ENCODE measurements at regions not wholly inside any gene's neighbourhood (a gene's known extent, or its start where the extent isn't known, plus 50 kb on each side); places are given as distances from the start of the nearest gene placed in this dataset.

- DNase-seq (ENCODE audit: insufficient read length, low spot score) = no peak
- TF ChIP-seq SPI1 (IDR thresholded peaks at IDR 0.05; ENCODE audit: low read depth, low read length) = no peak
- no peak for TF ChIP-seq POLR2A (IDR thresholded peaks at IDR 0.05; ENCODE audit: low read depth, low read length)
- TF ChIP-seq TAF1 (IDR thresholded peaks at IDR 0.05; ENCODE audit: low read depth, low read length) = no peak
- no peak for TF ChIP-seq POLR2AphosphoS5 (IDR thresholded peaks at IDR 0.05; ENCODE audit: low read depth, low read length)
- no peak for TF ChIP-seq POU2F2 (IDR thresholded peaks at IDR 0.05; ENCODE audit: low read depth, low read length)
- no peak for FAIRE-seq
These were observed 191.4 kb downstream of the THBS2 start for GRCh38 chr6:169062272-169062671.

DNA sequence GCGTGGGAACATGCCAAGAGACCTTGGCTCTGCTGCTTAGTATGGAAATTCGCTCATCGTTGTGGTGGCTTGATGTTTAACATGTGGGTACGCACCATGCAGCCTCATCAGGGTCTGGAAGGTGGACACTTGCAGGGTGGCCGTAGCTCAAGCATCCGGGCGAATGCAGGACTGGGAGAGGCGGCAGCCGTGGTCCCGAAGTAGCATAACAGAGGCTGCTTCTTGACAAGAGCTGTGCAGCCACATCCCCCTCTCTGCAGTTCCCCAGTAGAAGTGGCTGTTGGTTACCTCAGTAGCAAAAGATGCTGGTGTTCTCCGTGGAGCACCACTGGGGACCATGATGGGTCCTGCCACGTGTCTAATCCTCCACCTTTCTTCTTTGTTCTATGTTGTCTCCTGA, 195.0 kb downstream of the THBS2 start:
- no peak for DNase-seq (ENCODE audit: insufficient read length, low spot score)
- FAIRE-seq = no peak
- TF ChIP-seq POLR2A (IDR thresholded peaks at IDR 0.05; ENCODE audit: low read depth, low read length) (no peak), PAX5 (IDR thresholded peaks at IDR 0.05; ENCODE audit: insufficient read depth, low read length, severe bottlenecking) (no peak), SPI1 (IDR thresholded peaks at IDR 0.05; ENCODE audit: low read depth, low read length) (no peak), POLR2AphosphoS5 (IDR thresholded peaks at IDR 0.05; ENCODE audit: low read depth, low read length) (no peak), POU2F2 (IDR thresholded peaks at IDR 0.05; ENCODE audit: low read depth, low read length) (no peak), TAF1 (IDR thresholded peaks at IDR 0.05; ENCODE audit: low read depth, low read length) (no peak)

DNA sequence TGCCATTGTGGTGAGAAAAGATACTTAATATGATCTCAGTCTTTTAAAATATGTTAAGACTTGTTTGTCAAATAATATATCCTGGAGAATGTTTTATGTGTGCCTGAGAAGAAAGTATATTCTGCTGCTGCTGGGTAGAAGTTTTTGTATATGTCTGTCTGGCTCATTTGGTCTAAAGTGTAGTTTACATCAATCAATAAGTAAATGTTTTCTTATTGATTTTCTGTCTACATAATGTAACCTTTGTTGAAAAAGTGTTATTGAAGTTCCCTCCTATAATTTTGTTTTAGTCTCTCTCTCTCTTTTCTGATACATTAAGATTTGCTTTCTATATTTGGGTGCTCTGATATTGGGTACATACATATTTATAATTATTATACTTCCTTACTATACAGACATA, 201.2 kb downstream of the THBS2 start:
- FAIRE-seq = no peak
- TF ChIP-seq POU2F2 (IDR thresholded peaks at IDR 0.05; ENCODE audit: low read depth, low read length) = no peak
- TF ChIP-seq PAX5 (IDR thresholded peaks at IDR 0.05; ENCODE audit: insufficient read depth, low read length, severe bottlenecking) = no peak
- TF ChIP-seq POLR2A (IDR thresholded peaks at IDR 0.05; ENCODE audit: low read depth, low read length) = no peak
- TF ChIP-seq POLR2AphosphoS5 (IDR thresholded peaks at IDR 0.05; ENCODE audit: low read depth, low read length) = no peak
- no peak for TF ChIP-seq TAF1 (IDR thresholded peaks at IDR 0.05; ENCODE audit: low read depth, low read length)
- TF ChIP-seq SPI1 (IDR thresholded peaks at IDR 0.05; ENCODE audit: low read depth, low read length) = no peak
- DNase-seq (ENCODE audit: insufficient read length, low spot score) = no peak

GRCh38 chr6:169051371-169051770, 202.3 kb downstream of the THBS2 start:
- DNase-seq (ENCODE audit: insufficient read length, low spot score) (no peak), FAIRE-seq (no peak)
- TF ChIP-seq SPI1 (IDR thresholded peaks at IDR 0.05; ENCODE audit: low read depth, low read length) (no peak), PAX5 (IDR thresholded peaks at IDR 0.05; ENCODE audit: insufficient read depth, low read length, severe bottlenecking) (no peak), POU2F2 (IDR thresholded peaks at IDR 0.05; ENCODE audit: low read depth, low read length) (no peak), POLR2AphosphoS5 (IDR thresholded peaks at IDR 0.05; ENCODE audit: low read depth, low read length) (no peak)

DNA sequence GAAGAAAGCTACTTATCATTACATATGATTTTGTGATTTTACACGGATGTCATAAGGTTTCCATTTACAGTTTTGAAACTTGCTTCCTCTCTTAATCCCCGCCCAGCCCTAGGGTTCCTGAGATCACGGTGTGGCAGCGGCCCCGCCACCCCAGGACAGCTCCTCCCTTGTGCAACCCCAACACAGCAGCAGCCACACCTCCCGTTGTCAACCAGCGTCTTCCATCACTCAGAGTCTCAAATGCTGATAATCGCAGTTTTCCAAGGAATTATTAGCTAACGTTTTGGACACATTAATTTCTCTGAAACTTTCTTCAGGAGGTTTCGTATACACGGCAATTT, 204.8 kb downstream of the THBS2 start:
- no peak for DNase-seq (ENCODE audit: insufficient read length, low spot score)
- no peak for FAIRE-seq
- no peak for TF ChIP-seq SPI1 (IDR thresholded peaks at IDR 0.05; ENCODE audit: low read depth, low read length)

DNA sequence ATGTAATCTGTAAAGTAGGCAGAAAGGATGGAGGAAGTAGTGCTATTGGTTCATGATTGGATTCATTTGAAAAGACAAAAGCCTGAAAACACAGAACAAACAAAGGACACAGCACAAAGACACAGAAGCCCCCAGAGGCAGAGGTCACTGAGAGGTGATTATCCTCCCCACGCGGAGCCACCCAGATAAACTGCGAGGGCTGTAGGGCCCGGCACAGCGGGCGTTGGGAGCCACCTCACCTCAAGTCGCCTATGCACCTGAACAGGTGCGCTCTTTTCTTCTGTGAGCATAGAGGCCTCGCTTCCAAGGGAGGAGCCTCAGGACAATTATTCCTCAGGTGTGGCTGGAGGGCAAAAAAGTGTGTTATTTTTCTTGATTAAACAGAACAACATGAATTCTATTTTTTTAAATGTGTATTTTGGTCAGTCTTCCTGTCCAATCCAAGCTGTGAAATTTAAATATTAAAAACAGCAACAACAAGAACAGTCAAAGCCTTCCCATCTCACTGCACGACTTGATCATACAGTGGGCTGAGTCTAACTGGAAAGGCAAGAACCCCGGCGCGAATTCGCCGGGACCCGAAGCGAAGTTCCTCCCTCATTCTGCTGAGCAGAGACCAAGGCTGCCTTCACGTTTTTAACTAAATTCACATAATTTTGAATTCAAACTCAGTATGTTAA, 205.3 kb downstream of the THBS2 start:
- TF ChIP-seq POLR2A (IDR thresholded peaks at IDR 0.05; ENCODE audit: low read depth, low read length) (no peak), POU2F2 (IDR thresholded peaks at IDR 0.05; ENCODE audit: low read depth, low read length) (no peak), PAX5 (IDR thresholded peaks at IDR 0.05; ENCODE audit: insufficient read depth, low read length, severe bottlenecking) (no peak), TAF1 (IDR thresholded peaks at IDR 0.05; ENCODE audit: low read depth, low read length) (no peak), POLR2AphosphoS5 (IDR thresholded peaks at IDR 0.05; ENCODE audit: low read depth, low read length) (no peak), SPI1 (IDR thresholded peaks at IDR 0.05; ENCODE audit: low read depth, low read length) (no peak)
- FAIRE-seq (no peak), DNase-seq (ENCODE audit: insufficient read length, low spot score) (no peak)

- no peak for FAIRE-seq
- TF ChIP-seq POU2F2 (IDR thresholded peaks at IDR 0.05; ENCODE audit: low read depth, low read length) (no peak), SPI1 (IDR thresholded peaks at IDR 0.05; ENCODE audit: low read depth, low read length) (no peak), TAF1 (IDR thresholded peaks at IDR 0.05; ENCODE audit: low read depth, low read length) (no peak), PAX5 (IDR thresholded peaks at IDR 0.05; ENCODE audit: insufficient read depth, low read length, severe bottlenecking) (no peak), POLR2A (IDR thresholded peaks at IDR 0.05; ENCODE audit: low read depth, low read length) (no peak), POLR2AphosphoS5 (IDR thresholded peaks at IDR 0.05; ENCODE audit: low read depth, low read length) (no peak)
- DNase-seq (ENCODE audit: insufficient read length, low spot score) = no peak
These were observed 206.3 kb downstream of the THBS2 start for GRCh38 chr6:169047345-169047744.

GRCh38 chr6:169046483-169047192, 207.0 kb downstream of the THBS2 start:
- no peak for DNase-seq (ENCODE audit: insufficient read length, low spot score)

GRCh38 chr6:169046021-169046420, 207.6 kb downstream of the THBS2 start:
- no peak for TF ChIP-seq POU2F2 (IDR thresholded peaks at IDR 0.05; ENCODE audit: low read depth, low read length)
- no peak for TF ChIP-seq TAF1 (IDR thresholded peaks at IDR 0.05; ENCODE audit: low read depth, low read length)
- TF ChIP-seq SPI1 (IDR thresholded peaks at IDR 0.05; ENCODE audit: low read depth, low read length) = no peak
- TF ChIP-seq POLR2AphosphoS5 (IDR thresholded peaks at IDR 0.05; ENCODE audit: low read depth, low read length) = no peak
- no peak for TF ChIP-seq PAX5 (IDR thresholded peaks at IDR 0.05; ENCODE audit: insufficient read depth, low read length, severe bottlenecking)
- TF ChIP-seq POLR2A (IDR thresholded peaks at IDR 0.05; ENCODE audit: low read depth, low read length) = no peak
- no peak for FAIRE-seq

More at GRCh38 chr6:169046483-169047192, 207.0 kb downstream of the THBS2 start:
- TF ChIP-seq SPI1 (IDR thresholded peaks at IDR 0.05; ENCODE audit: low read depth, low read length) = no peak
- no peak for TF ChIP-seq POLR2AphosphoS5 (IDR thresholded peaks at IDR 0.05; ENCODE audit: low read depth, low read length)
- TF ChIP-seq POLR2A (IDR thresholded peaks at IDR 0.05; ENCODE audit: low read depth, low read length) = no peak
- no peak for TF ChIP-seq PAX5 (IDR thresholded peaks at IDR 0.05; ENCODE audit: insufficient read depth, low read length, severe bottlenecking)
- no peak for TF ChIP-seq TAF1 (IDR thresholded peaks at IDR 0.05; ENCODE audit: low read depth, low read length)
- no peak for TF ChIP-seq POU2F2 (IDR thresholded peaks at IDR 0.05; ENCODE audit: low read depth, low read length)
- FAIRE-seq = no peak

GRCh38 chr6:169045486-169045885, 208.2 kb downstream of the THBS2 start:
- FAIRE-seq (no peak), DNase-seq (ENCODE audit: insufficient read length, low spot score) (no peak)
- no peak for TF ChIP-seq POLR2A (IDR thresholded peaks at IDR 0.05; ENCODE audit: low read depth, low read length)
- no peak for TF ChIP-seq POU2F2 (IDR thresholded peaks at IDR 0.05; ENCODE audit: low read depth, low read length)
- no peak for TF ChIP-seq PAX5 (IDR thresholded peaks at IDR 0.05; ENCODE audit: insufficient read depth, low read length, severe bottlenecking)
- TF ChIP-seq SPI1 (IDR thresholded peaks at IDR 0.05; ENCODE audit: low read depth, low read length) = no peak
- TF ChIP-seq TAF1 (IDR thresholded peaks at IDR 0.05; ENCODE audit: low read depth, low read length) = no peak
- no peak for TF ChIP-seq POLR2AphosphoS5 (IDR thresholded peaks at IDR 0.05; ENCODE audit: low read depth, low read length)

More at GRCh38 chr6:169046021-169046420, 207.6 kb downstream of the THBS2 start:
- no peak for DNase-seq (ENCODE audit: insufficient read length, low spot score)
